Kasumi-1 (cell line): ENCODE measurements at regions not wholly inside any gene's neighbourhood (a gene's known extent, or its start where the extent isn't known, plus 50 kb on each side); places are given as distances from the start of the nearest gene placed in this dataset.

ENCODE experiments used
- DNase-seq, 2 experiments: peaks; one replicate each; lab custom pipeline; 2025; lab: John Stamatoyannopoulos, UW

GRCh38 chr13:39233519-39233918 is 195.3 kb downstream of the NHLRC3 start:
- DNase-seq: no peak

GRCh38 chr13:39244561-39245230 is 206.4 kb downstream of the NHLRC3 start:
- no peak for DNase-seq

GRCh38 chr13:39245688-39246087 is 207.4 kb downstream of the NHLRC3 start:
- DNase-seq: no peak

GRCh38 chr13:39249982-39250381 is 211.7 kb downstream of the NHLRC3 start:
- DNase-seq: no peak

- no peak for DNase-seq
These were observed 212.2 kb downstream of the NHLRC3 start for GRCh38 chr13:39250440-39250839.

- no peak for DNase-seq
These were observed 213.1 kb downstream of the NHLRC3 start for GRCh38 chr13:39251340-39251739.

GRCh38 chr13:39253774-39254173 is 215.5 kb downstream of the NHLRC3 start:
- DNase-seq: no peak

- no peak for DNase-seq
These were observed 216.3 kb downstream of the NHLRC3 start for GRCh38 chr13:39254601-39255000.

GRCh38 chr13:39257642-39258041 is 219.4 kb downstream of the NHLRC3 start:
- no peak for DNase-seq

GRCh38 chr13:39259371-39260140 is 221.3 kb downstream of the NHLRC3 start:
- no peak for DNase-seq

GRCh38 chr13:39263033-39263432 is 224.8 kb downstream of the NHLRC3 start:
- peak; percentile 20 to 39 for DNase-seq

GRCh38 chr13:39263531-39263930 is 225.3 kb downstream of the NHLRC3 start:
- no peak for DNase-seq

GRCh38 chr13:39266426-39266825 is 228.2 kb downstream of the NHLRC3 start:
- no peak for DNase-seq

GRCh38 chr13:39268398-39268797 is 230.1 kb downstream of the NHLRC3 start:
- DNase-seq: no peak

- no peak for DNase-seq
These were observed 230.7 kb downstream of the NHLRC3 start for GRCh38 chr13:39269004-39269403.

GRCh38 chr13:39269411-39269810 is 231.2 kb downstream of the NHLRC3 start:
- DNase-seq: no peak

GRCh38 chr13:39272994-39273393 is 234.7 kb downstream of the NHLRC3 start:
- no peak for DNase-seq

- no peak for DNase-seq
These were observed 235.9 kb downstream of the NHLRC3 start for GRCh38 chr13:39273953-39274738.

- DNase-seq: no peak
These were observed 236.6 kb downstream of the NHLRC3 start for GRCh38 chr13:39274739-39275325.

GRCh38 chr13:39279077-39279476 is 240.8 kb downstream of the NHLRC3 start:
- DNase-seq: no peak

GRCh38 chr13:39281539-39282150 is 243.4 kb downstream of the NHLRC3 start:
- DNase-seq: no peak

GRCh38 chr13:39282400-39282972 is 244.2 kb downstream of the NHLRC3 start:
- no peak for DNase-seq
